NCI-H1048 (cell line): ENCODE measurements at regions not wholly inside any gene's neighbourhood (a gene's known extent, or its start where the extent isn't known, plus 50 kb on each side); places are given as distances from the start of the nearest gene placed in this dataset.
"Not testable (repeated sequence)": the region's sequence is repeated elsewhere in the genome, so short reads cannot be mapped to it uniquely, and the experiment has no call there.

Source experiments
- DNase-seq: peaks from one replicate; lab custom pipeline; 2025; lab: John Stamatoyannopoulos, UW

- DNase-seq, result no peak
These were observed 553.3 kb upstream of the USP24 start for GRCh38 chr1:55768327-55768952.

GRCh38 chr1:55767171-55767570, 552.0 kb upstream of the USP24 start:
- DNase-seq, result no peak

GRCh38 chr1:55765505-55765904, 550.3 kb upstream of the USP24 start:
- not testable (repeated sequence) for DNase-seq

GRCh38 chr1:55751776-55752175, 536.6 kb upstream of the USP24 start:
- no peak for DNase-seq

GRCh38 chr1:55750628-55750995, 535.4 kb upstream of the USP24 start:
- DNase-seq, result no peak

- DNase-seq, result no peak
These were observed 534.9 kb upstream of the USP24 start for GRCh38 chr1:55749975-55750627.

GRCh38 chr1:55747408-55747841, 532.3 kb upstream of the USP24 start:
- no peak for DNase-seq

GRCh38 chr1:55746710-55747109, 531.5 kb upstream of the USP24 start:
- no peak for DNase-seq

- no peak for DNase-seq
These were observed 526.4 kb upstream of the USP24 start for GRCh38 chr1:55741516-55741915.

- DNase-seq, result no peak
These were observed 519.9 kb upstream of the USP24 start for GRCh38 chr1:55735106-55735505.

- DNase-seq, result peak; percentile 46
These were observed 511.8 kb upstream of the USP24 start for GRCh38 chr1:55726994-55727393.

GRCh38 chr1:55725378-55725777, 510.2 kb upstream of the USP24 start:
- no peak for DNase-seq

- no peak for DNase-seq
These were observed 509.6 kb upstream of the USP24 start for GRCh38 chr1:55724551-55725325.

GRCh38 chr1:55723001-55723400, 507.8 kb upstream of the USP24 start:
- no peak for DNase-seq

- DNase-seq, result no peak
These were observed 505.1 kb upstream of the USP24 start for GRCh38 chr1:55720261-55720660.

- no peak for DNase-seq
These were observed 503.9 kb upstream of the USP24 start for GRCh38 chr1:55718758-55719671.

GRCh38 chr1:55717111-55717510, 501.9 kb upstream of the USP24 start:
- no peak for DNase-seq

GRCh38 chr1:55716610-55717009, 501.4 kb upstream of the USP24 start:
- no peak for DNase-seq

- DNase-seq, result no peak
These were observed 501.0 kb upstream of the USP24 start for GRCh38 chr1:55716151-55716550.

- no peak for DNase-seq
These were observed 499.1 kb upstream of the USP24 start for GRCh38 chr1:55714230-55714629.

- DNase-seq, result no peak
These were observed 498.4 kb upstream of the USP24 start for GRCh38 chr1:55713516-55713915.

GRCh38 chr1:55712148-55712547, 497.0 kb upstream of the USP24 start:
- no peak for DNase-seq
